ENCODE measurements at regions not wholly inside any gene's neighbourhood (a gene's known extent, or its start where the extent isn't known, plus 50 kb on each side); places are given as distances from the start of the nearest gene placed in this dataset.

DNA sequence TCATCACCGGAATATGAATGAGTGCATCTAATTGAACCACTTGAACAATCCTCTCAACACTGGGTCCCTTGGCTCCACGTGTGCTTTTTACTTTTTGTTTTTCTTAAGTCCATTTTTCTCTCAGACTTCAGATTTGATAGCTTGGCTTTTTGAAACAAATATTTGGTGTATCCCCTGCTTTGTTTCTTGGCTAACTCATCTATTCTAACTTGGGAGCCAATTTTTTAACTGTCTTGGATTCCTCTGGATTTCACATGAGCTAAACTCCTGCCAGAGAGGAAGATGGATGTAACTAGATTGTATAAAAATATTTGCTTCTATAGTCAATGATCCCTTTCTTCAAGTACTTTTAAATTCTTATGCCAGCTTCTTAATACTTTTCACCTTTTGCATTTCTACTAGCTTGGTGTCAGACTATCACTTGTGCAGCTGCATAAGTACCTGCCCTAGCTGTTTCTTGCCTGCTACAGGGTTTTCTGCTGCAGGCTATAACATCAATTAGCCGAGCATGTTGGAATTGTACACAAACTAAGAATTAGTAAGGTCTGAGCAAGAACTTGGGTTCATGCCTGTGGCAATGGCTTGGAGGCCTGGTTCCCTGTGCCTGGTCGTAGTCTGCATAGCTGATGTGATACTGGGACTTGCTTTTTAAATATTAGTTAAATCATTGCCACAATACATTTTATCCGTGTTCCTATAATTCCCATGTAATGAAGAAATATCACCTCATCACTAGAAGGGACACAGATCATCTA lies 281.5 kb downstream of the EN1 start:
- TF ChIP-seq, protein P1, sequence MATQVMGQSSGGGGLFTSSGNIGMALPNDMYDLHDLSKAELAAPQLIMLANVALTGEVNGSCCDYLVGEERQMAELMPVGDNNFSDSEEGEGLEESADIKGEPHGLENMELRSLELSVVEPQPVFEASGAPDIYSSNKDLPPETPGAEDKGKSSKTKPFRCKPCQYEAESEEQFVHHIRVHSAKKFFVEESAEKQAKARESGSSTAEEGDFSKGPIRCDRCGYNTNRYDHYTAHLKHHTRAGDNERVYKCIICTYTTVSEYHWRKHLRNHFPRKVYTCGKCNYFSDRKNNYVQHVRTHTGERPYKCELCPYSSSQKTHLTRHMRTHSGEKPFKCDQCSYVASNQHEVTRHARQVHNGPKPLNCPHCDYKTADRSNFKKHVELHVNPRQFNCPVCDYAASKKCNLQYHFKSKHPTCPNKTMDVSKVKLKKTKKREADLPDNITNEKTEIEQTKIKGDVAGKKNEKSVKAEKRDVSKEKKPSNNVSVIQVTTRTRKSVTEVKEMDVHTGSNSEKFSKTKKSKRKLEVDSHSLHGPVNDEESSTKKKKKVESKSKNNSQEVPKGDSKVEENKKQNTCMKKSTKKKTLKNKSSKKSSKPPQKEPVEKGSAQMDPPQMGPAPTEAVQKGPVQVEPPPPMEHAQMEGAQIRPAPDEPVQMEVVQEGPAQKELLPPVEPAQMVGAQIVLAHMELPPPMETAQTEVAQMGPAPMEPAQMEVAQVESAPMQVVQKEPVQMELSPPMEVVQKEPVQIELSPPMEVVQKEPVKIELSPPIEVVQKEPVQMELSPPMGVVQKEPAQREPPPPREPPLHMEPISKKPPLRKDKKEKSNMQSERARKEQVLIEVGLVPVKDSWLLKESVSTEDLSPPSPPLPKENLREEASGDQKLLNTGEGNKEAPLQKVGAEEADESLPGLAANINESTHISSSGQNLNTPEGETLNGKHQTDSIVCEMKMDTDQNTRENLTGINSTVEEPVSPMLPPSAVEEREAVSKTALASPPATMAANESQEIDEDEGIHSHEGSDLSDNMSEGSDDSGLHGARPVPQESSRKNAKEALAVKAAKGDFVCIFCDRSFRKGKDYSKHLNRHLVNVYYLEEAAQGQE (IDR thresholded peaks at IDR 0.05) = no peak
- TF ChIP-seq RXRA (IDR thresholded peaks at IDR 0.05) (no peak), SP1 (IDR thresholded peaks at IDR 0.05) (no peak), FOXA1 (IDR thresholded peaks at IDR 0.05) (no peak), RAD21 (IDR thresholded peaks at IDR 0.05) (no peak), NR2F2 (IDR thresholded peaks at IDR 0.05) (no peak), HNF4G (IDR thresholded peaks at IDR 0.05) (no peak), TAF1 (conservative IDR thresholded peaks at IDR 0.05) (no peak), EGR1 (IDR thresholded peaks at IDR 0.05; ENCODE audit: low read depth in 2 of 2) (no peak), GABPA (IDR thresholded peaks at IDR 0.05 in 1 of 2, conservative IDR thresholded peaks at IDR 0.05 in 1 of 2) (no peak), HNF4A (conservative IDR thresholded peaks at IDR 0.05) (no peak), JUND (IDR thresholded peaks at IDR 0.05) (no peak)
- TF ChIP-seq, protein P2, sequence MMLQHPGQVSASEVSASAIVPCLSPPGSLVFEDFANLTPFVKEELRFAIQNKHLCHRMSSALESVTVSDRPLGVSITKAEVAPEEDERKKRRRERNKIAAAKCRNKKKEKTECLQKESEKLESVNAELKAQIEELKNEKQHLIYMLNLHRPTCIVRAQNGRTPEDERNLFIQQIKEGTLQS (IDR thresholded peaks at IDR 0.05) = no peak
- TF ChIP-seq, protein P3, sequence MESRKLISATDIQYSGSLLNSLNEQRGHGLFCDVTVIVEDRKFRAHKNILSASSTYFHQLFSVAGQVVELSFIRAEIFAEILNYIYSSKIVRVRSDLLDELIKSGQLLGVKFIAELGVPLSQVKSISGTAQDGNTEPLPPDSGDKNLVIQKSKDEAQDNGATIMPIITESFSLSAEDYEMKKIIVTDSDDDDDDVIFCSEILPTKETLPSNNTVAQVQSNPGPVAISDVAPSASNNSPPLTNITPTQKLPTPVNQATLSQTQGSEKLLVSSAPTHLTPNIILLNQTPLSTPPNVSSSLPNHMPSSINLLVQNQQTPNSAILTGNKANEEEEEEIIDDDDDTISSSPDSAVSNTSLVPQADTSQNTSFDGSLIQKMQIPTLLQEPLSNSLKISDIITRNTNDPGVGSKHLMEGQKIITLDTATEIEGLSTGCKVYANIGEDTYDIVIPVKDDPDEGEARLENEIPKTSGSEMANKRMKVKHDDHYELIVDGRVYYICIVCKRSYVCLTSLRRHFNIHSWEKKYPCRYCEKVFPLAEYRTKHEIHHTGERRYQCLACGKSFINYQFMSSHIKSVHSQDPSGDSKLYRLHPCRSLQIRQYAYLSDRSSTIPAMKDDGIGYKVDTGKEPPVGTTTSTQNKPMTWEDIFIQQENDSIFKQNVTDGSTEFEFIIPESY (IDR thresholded peaks at IDR 0.05) = no peak
- Histone ChIP-seq H3K9ac (ENCODE audit: low read depth in 1 of 2, low read length in 2 of 2) (no peak overlapping the region), H3K4me3 (ENCODE audit: low read depth in 1 of 3, low read length in 3 of 3) (no peak overlapping the region), H3K9me3 (ENCODE audit: control insufficient read depth in 4 of 4, low read length in 3 of 4) (no peaks in the 10 kb centered on the region), H3K27ac (ENCODE audit: low read depth in 1 of 2, low read length in 2 of 2) (no peak overlapping the region), H3K27me3 (ENCODE audit: control insufficient read depth in 4 of 4, insufficient read depth in 4 of 4, low read length in 3 of 4) (no peaks in the 10 kb centered on the region), H3K36me3 (ENCODE audit: control insufficient read depth in 4 of 4, insufficient read depth in 3 of 4, low read depth in 1 of 4, low read length in 3 of 4) (no peaks in the 10 kb centered on the region), H3K4me1 (ENCODE audit: control insufficient read depth in 4 of 4, insufficient read depth in 4 of 4, low read length in 3 of 4) (no peaks in the 10 kb centered on the region)
- WGBS = 72% methylated on average over 5 of the region's 5 CpGs
- DNase-seq (ENCODE audit: low spot score) = no peak

DNA sequence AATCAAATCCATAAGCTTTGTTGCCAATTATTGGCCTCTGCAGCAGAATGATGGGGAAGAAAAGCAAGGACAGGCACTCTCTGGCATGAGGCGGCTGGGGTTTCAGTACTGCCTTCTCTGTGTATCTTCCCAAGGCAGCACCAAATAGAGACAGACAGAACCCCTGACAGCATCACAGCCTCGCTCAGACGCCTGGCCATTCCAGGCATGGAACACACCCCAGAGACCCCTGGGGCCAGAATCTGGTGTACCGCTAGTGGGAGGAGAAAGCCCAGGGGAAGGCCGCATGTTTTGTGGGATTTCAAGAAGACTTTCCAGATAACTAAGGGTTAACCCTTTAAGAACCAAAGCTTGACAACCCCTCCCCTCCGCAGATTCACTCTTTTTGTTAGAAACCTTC lies 282.1 kb downstream of the EN1 start:
- 70% methylated on average over 6 of the region's 6 CpGs for WGBS
- no peak overlapping the region for H3K27ac ChIP-seq (ENCODE audit: low read depth in 1 of 2, low read length in 2 of 2)

More for the DNA sequence above, 282.1 kb downstream of the EN1 start:
- H3K9me3 ChIP-seq (ENCODE audit: control insufficient read depth in 4 of 4, low read length in 3 of 4) = no peaks in the 10 kb centered on the region
- TF ChIP-seq, protein P1 (IDR thresholded peaks at IDR 0.05) = no peak
- TF ChIP-seq FOXA2 (IDR thresholded peaks at IDR 0.05) = no peak
- no peak for TF ChIP-seq HNF4A (conservative IDR thresholded peaks at IDR 0.05)
- TF ChIP-seq, protein P2 (IDR thresholded peaks at IDR 0.05) = no peak
- TF ChIP-seq, protein P3 (IDR thresholded peaks at IDR 0.05) = no peak
- TF ChIP-seq RXRA (IDR thresholded peaks at IDR 0.05) = no peak
- no peak for TF ChIP-seq GABPA (IDR thresholded peaks at IDR 0.05 in 1 of 2, conservative IDR thresholded peaks at IDR 0.05 in 1 of 2)
- no peak for TF ChIP-seq FOXA1 (IDR thresholded peaks at IDR 0.05)
- TF ChIP-seq, protein P4, sequence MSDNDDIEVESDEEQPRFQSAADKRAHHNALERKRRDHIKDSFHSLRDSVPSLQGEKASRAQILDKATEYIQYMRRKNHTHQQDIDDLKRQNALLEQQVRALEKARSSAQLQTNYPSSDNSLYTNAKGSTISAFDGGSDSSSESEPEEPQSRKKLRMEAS (IDR thresholded peaks at IDR 0.05) = no peak
- TF ChIP-seq EGR1 (IDR thresholded peaks at IDR 0.05; ENCODE audit: low read depth in 2 of 2) = no peak
- no peak for TF ChIP-seq NR2F2 (IDR thresholded peaks at IDR 0.05)
- H3K36me3 ChIP-seq (ENCODE audit: control insufficient read depth in 4 of 4, insufficient read depth in 3 of 4, low read depth in 1 of 4, low read length in 3 of 4) = no peaks in the 10 kb centered on the region
- H3K27me3 ChIP-seq (ENCODE audit: control insufficient read depth in 4 of 4, insufficient read depth in 4 of 4, low read length in 3 of 4) = no peaks in the 10 kb centered on the region
- H3K9ac ChIP-seq (ENCODE audit: low read depth in 1 of 2, low read length in 2 of 2) = no peak overlapping the region
- H3K4me3 ChIP-seq (ENCODE audit: low read depth in 1 of 3, low read length in 3 of 3) = no peak overlapping the region
- DNase-seq (ENCODE audit: low spot score) = no peak
- no peaks in the 10 kb centered on the region for H3K4me1 ChIP-seq (ENCODE audit: control insufficient read depth in 4 of 4, insufficient read depth in 4 of 4, low read length in 3 of 4)

Data from liver (tissue), 7 donors.